ENCODE measurements at regions not wholly inside any gene's neighbourhood (a gene's known extent, or its start where the extent isn't known, plus 50 kb on each side); places are given as distances from the start of the nearest gene placed in this dataset.

- TF ChIP-seq CTCF (IDR thresholded peaks at IDR 0.05) (no peak), POLR2A (IDR thresholded peaks at IDR 0.05) (no peak)
Measured at GRCh38 chr14:24706351-24706750, 72.4 kb upstream of the GZMB start.

Data from uterus (tissue), 2 donors.